Testis (tissue), 2 donors: ENCODE measurements at regions not wholly inside any gene's neighbourhood (a gene's known extent, or its start where the extent isn't known, plus 50 kb on each side); places are given as distances from the start of the nearest gene placed in this dataset.

ENCODE experiments used
- DNase-seq: peaks from one replicate; pipeline ENCODE4 v3.0.0-alpha.2; 2019
- H3K27ac ChIP-seq, 2 donors: fragments of 200-600 bp; sonication (generic); one replicate each; pipeline ENCODE4 v1.5.1; 2019
- H3K27me3 ChIP-seq: fragments of 200-600 bp; sonication (generic); one replicate; pipeline ENCODE4 v1.5.1; 2019
- H3K36me3 ChIP-seq: fragments of 200-600 bp; sonication (generic); one replicate; pipeline ENCODE4 v1.5.1; 2017; ENCODE audit warnings: low read depth; ENCODE audit errors: missing control alignments
- H3K4me1 ChIP-seq: fragments of 200-600 bp; sonication (generic); one replicate; pipeline ENCODE4 v1.5.1; 2019
- H3K4me3 ChIP-seq, 2 donors: fragments of 200-600 bp; sonication (generic); one replicate each; pipeline ENCODE4 v1.5.1; 2017 to 2019
- H3K9me3 ChIP-seq: fragments of 200-600 bp; sonication (generic); one replicate; pipeline ENCODE4 v1.5.1; 2017
- CTCF ChIP-seq, 3 experiments: fragments of 450-650 bp in 2 of 3; fragments of 200-600 bp in 1 of 3; sonication (generic) in 1 of 3; IDR thresholded peaks; one replicate each; pipeline ENCODE4 v1.5.1; 2016 to 2019; ENCODE audit warnings: antibody characterized with exemption in 3 of 3, mild to moderate bottlenecking in 2 of 3, moderate library complexity in 1 of 3
- POLR2A ChIP-seq: fragments of 450-650 bp; IDR thresholded peaks from one replicate; pipeline ENCODE4 v1.6.1; 2017; ENCODE audit warnings: antibody characterized with exemption, mild to moderate bottlenecking, moderate library complexity
- WGBS, 2 donors: methylation state at CpG; one replicate each; pipeline ENCODE4 v1.1.5; 2018; 5-methylcytosine and 5-hydroxymethylcytosine counted together
- intact Hi-C: fragments of 100-400 bp; cut with DNase I; formaldehyde crosslinking; loops from one replicate; pipeline ENCODE4 v1.15.1; 2023; ENCODE audit warnings: low total_unique reads

GRCh38 chr20:2210646-2211552 is 84.9 kb upstream of the TGM3 start:
- TF ChIP-seq POLR2A (no peak), CTCF (IDR thresholded peaks at IDR 0.05) (no peak)
- 66 to 71% methylated on average over 5 of the region's 5 CpGs for WGBS, 2 donors
- Histone ChIP-seq H3K27ac (no peak overlapping the region), H3K36me3 (no peaks in the 10 kb centered on the region), H3K4me1 (peaks cover 8% of the 10 kb centered on the region), H3K9me3 (no peaks in the 10 kb centered on the region), H3K27me3 (no peaks in the 10 kb centered on the region), H3K4me3 (no peak overlapping the region)
- intact Hi-C loops: no loop called here
- peak; percentile 32 for DNase-seq

- H3K36me3 ChIP-seq: no peaks in the 10 kb centered on the region
- 87 to 89% methylated on average over 6 of the region's 6 CpGs for WGBS, 2 donors
- TF ChIP-seq POLR2A: no peak
- no peaks in the 10 kb centered on the region for H3K27me3 ChIP-seq
- H3K4me1 ChIP-seq: peaks cover 7% of the 10 kb centered on the region
- H3K9me3 ChIP-seq: no peaks in the 10 kb centered on the region
- H3K4me3 ChIP-seq: no peak overlapping the region
- no peak for DNase-seq
- H3K27ac ChIP-seq: no peak overlapping the region
- intact Hi-C loops: no loop called here
These were observed 83.3 kb upstream of the TGM3 start for GRCh38 chr20:2212456-2213015.

GRCh38 chr20:2213401-2213800 is 82.4 kb upstream of the TGM3 start:
- no peak for TF ChIP-seq CTCF (IDR thresholded peaks at IDR 0.05)
- TF ChIP-seq POLR2A: no peak
- H3K4me1 ChIP-seq: no peaks in the 10 kb centered on the region
- H3K36me3 ChIP-seq: no peaks in the 10 kb centered on the region
- no peak overlapping the region for H3K4me3 ChIP-seq
- no peaks in the 10 kb centered on the region for H3K27me3 ChIP-seq
- no peak for DNase-seq
- 43 to 50% methylated on average over 5 of the region's 5 CpGs for WGBS, 2 donors
- intact Hi-C loops: no loop called here
- no peak overlapping the region for H3K27ac ChIP-seq
- no peaks in the 10 kb centered on the region for H3K9me3 ChIP-seq

- Histone ChIP-seq H3K36me3 (no peaks in the 10 kb centered on the region), H3K4me3 (no peak overlapping the region), H3K4me1 (no peaks in the 10 kb centered on the region), H3K27ac (no peak overlapping the region), H3K9me3 (no peaks in the 10 kb centered on the region), H3K27me3 (no peaks in the 10 kb centered on the region)
- TF ChIP-seq CTCF (IDR thresholded peaks at IDR 0.05) (no peak), POLR2A (no peak)
- DNase-seq: no peak
- intact Hi-C loops: no loop called here
- 74 to 77% methylated on average over 6 of the region's 6 CpGs for WGBS, 2 donors
These were observed 77.8 kb upstream of the TGM3 start for GRCh38 chr20:2217857-2218539.

GRCh38 chr20:2219481-2220006 is 76.3 kb upstream of the TGM3 start:
- TF ChIP-seq CTCF (IDR thresholded peaks at IDR 0.05): no peak
- no peak for TF ChIP-seq POLR2A
- H3K4me3 ChIP-seq: no peak overlapping the region
- WGBS, 2 donors: 90 to 98% methylated on average over 2 of the region's 2 CpGs

More at GRCh38 chr20:2219481-2220006, 76.3 kb upstream of the TGM3 start:
- no peak for DNase-seq
- H3K36me3 ChIP-seq: no peaks in the 10 kb centered on the region
- intact Hi-C loops: no loop called here
- H3K9me3 ChIP-seq: no peaks in the 10 kb centered on the region
- H3K4me1 ChIP-seq: no peaks in the 10 kb centered on the region
- H3K27ac ChIP-seq: no peak overlapping the region
- no peaks in the 10 kb centered on the region for H3K27me3 ChIP-seq
